ENCODE measurements at regions not wholly inside any gene's neighbourhood (a gene's known extent, or its start where the extent isn't known, plus 50 kb on each side); places are given as distances from the start of the nearest gene placed in this dataset.
A peak's percentile ranks its signal among the peaks of the same experiment; 100 is the strongest.
"Not testable (repeated sequence)": the region's sequence is repeated elsewhere in the genome, so short reads cannot be mapped to it uniquely, and the experiment has no call there.

- DNase-seq (ENCODE audit: insufficient read length, low spot score); FAIRE-seq: not testable (repeated sequence)
Measured at GRCh38 chr1:16794609-16795008, 54.3 kb downstream of the RNU1-4 start.

DNA sequence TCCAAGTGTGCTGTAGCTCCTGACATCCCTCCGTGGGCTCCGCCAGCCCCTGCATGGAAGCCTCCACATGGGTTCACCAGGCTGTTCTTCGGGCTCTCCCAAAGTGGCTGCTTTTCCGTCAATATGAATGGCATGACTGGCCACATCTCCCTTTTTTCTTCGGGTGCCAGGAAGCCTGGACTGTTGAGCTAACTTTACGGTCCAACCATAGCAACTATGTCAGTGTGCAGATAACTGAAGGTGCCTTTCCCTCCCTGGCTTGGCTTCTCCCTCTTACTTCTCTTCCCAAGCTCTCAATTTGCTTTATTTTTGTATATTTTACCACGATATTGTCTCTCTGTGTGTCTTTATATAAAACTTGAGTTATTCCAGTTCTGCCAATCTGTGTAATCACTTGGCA lies 54.8 kb downstream of the RNU1-4 start:
- FAIRE-seq: peak; percentile 26

GRCh38 chr1:16796179-16796578 lies 55.9 kb downstream of the RNU1-4 start:
- not testable (repeated sequence) for FAIRE-seq

More for the DNA sequence above, 54.8 kb downstream of the RNU1-4 start:
- DNase-seq (ENCODE audit: insufficient read length, low spot score): not testable (repeated sequence)

GRCh38 chr1:16796625-16797046 lies 56.3 kb downstream of the RNU1-4 start:
- FAIRE-seq: peak; percentile 26
- DNase-seq (ENCODE audit: insufficient read length, low spot score): not testable (repeated sequence)

More at GRCh38 chr1:16796179-16796578, 55.9 kb downstream of the RNU1-4 start:
- DNase-seq (ENCODE audit: insufficient read length, low spot score): not testable (repeated sequence)

GRCh38 chr1:16797065-16797464 lies 56.7 kb downstream of the RNU1-4 start:
- FAIRE-seq; DNase-seq (ENCODE audit: insufficient read length, low spot score): not testable (repeated sequence)

DNA sequence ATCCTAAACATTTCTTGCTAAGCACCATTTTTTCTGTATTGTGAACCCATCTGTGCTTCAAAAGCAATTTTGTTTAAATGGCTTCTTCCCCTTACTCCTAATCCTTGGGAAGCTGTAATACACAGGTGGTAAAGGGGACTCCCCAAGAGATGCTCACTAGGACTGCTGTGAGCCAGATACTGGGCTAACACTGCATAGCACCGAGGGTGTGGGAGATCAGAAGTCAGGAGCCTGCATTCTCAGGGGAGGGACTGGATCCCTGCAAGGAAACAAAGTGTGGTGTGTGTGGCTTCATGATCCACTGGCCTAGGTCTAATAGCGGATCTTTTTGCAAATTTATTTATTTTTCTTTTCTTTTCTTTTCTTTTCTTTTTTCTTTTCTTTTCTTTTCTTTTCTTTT lies 57.7 kb downstream of the RNU1-4 start:
- FAIRE-seq; DNase-seq (ENCODE audit: insufficient read length, low spot score): not testable (repeated sequence)
